A549 (cell line): ENCODE measurements at regions not wholly inside any gene's neighbourhood (a gene's known extent, or its start where the extent isn't known, plus 50 kb on each side); places are given as distances from the start of the nearest gene placed in this dataset.

Experiments used
- ATAC-seq, 2 experiments: fragments of 200-7000 bp in 1 of 2; fragments of >200 bp in 1 of 2; cut with Nextera tagmentation in 1 of 2; cut with Tn5 transposase in 1 of 2; 3 replicates each; pipeline versions ENCODE4 v1.8.0 to v1.9.1; 2018 to 2020; ENCODE audit warnings: mild to moderate bottlenecking in 1 of 2, moderate library complexity in 1 of 2
- CTCF ChIA-PET: fragments of 300-600 bp; sonication (Branson Sonifier 250); formaldehyde crosslinking; extraction: SDS; loops from one replicate; lab custom pipeline; 2021; ENCODE audit warnings: antibody characterized with exemption, inconsistent platforms; lab: Yijun Ruan, JAX
- POLR2A ChIA-PET: fragments of 350-600 bp; formaldehyde crosslinking; extraction: SDS; loops from one replicate; lab custom pipeline; 2021; ENCODE audit warnings: antibody characterized with exemption, inconsistent platforms; lab: Yijun Ruan, JAX
- DNase-seq, 2 experiments: peaks; one replicate each; pipeline versions ENCODE4 v3.0.0 to v3.0.0-alpha.2; 2011 to 2016; ENCODE audit warnings: low read depth in 1 of 2, low spot score in 1 of 2
- FAIRE-seq: peaks from 2 replicates; lab custom pipeline; 2011; peaks lifted over from hg19 to GRCh38; lab: Jason Lieb, UNC
- H3K27ac ChIP-seq, 2 experiments: fragments of >200 bp; sonication (Bioruptor Twin); formaldehyde crosslinking; 3 replicates each; pipeline ENCODE4 v1.5.1; 2016 to 2017
- H3K4me1 ChIP-seq: fragments of >200 bp; sonication (Bioruptor Twin); formaldehyde crosslinking; 3 replicates; pipeline ENCODE4 v1.6.1; 2016
- H3K4me2 ChIP-seq: fragments of >200 bp; sonication (Bioruptor Twin); formaldehyde crosslinking; 3 replicates; pipeline ENCODE4 v1.6.1; 2016
- H3K4me3 ChIP-seq: fragments of >200 bp; sonication (Bioruptor Twin); formaldehyde crosslinking; 3 replicates; pipeline ENCODE4 v1.5.1; 2016
- H3K9me3 ChIP-seq: fragments of >200 bp; sonication (Bioruptor Twin); formaldehyde crosslinking; 3 replicates; pipeline ENCODE4 v1.6.1; 2016
- CBX2 ChIP-seq: fragments of 200-600 bp; sonication (generic); IDR thresholded peaks from 2 replicates; pipeline ENCODE4 v1.6.1; 2016; ENCODE audit warnings: low read depth, mild to moderate bottlenecking, borderline replicate concordance
- CEBPB ChIP-seq, 2 experiments: fragments of >200 bp in 1 of 2; sonication (Bioruptor Twin) in 1 of 2; formaldehyde crosslinking in 1 of 2; IDR thresholded peaks; 2 replicates each; pipeline ENCODE4 v1.6.1; 2012 to 2016
- CHD4 ChIP-seq: fragments of 200-600 bp; sonication (generic); IDR thresholded peaks from 2 replicates; pipeline ENCODE4 v1.6.1; 2016; ENCODE audit warnings: antibody characterized with exemption, mild to moderate bottlenecking, borderline replicate concordance
- EHMT2 ChIP-seq: fragments of 200-600 bp; sonication (generic); IDR thresholded peaks from 2 replicates; pipeline ENCODE4 v1.6.1; 2016; ENCODE audit warnings: antibody characterized with exemption, low read depth, mild to moderate bottlenecking, moderate library complexity
- ELK1 ChIP-seq: fragments of 150-350 bp; IDR thresholded peaks from 2 replicates; pipeline ENCODE4 v1.6.1; 2014; ENCODE audit warnings: low read depth, mild to moderate bottlenecking, low read length
- EP300 ChIP-seq, 2 experiments: fragments of >200 bp; sonication (Bioruptor Twin); formaldehyde crosslinking; IDR thresholded peaks; 2 replicates in 1 of 2; 3 replicates in 1 of 2; pipeline ENCODE4 v1.6.1; 2016 to 2017
- FOXS1 ChIP-seq: fragments of 250-450 bp; sonication (Bioruptor Pico); IDR thresholded peaks from 2 replicates; pipeline ENCODE4 v1.5.0; 2020; ENCODE audit warnings: mild to moderate bottlenecking, moderate library complexity
- GATA3 ChIP-seq: IDR thresholded peaks from 2 replicates; pipeline ENCODE4 v1.6.1; 2012; ENCODE audit warnings: borderline replicate concordance
- MAX ChIP-seq: IDR thresholded peaks from 2 replicates; pipeline ENCODE4 v1.6.1; 2012
- MYC ChIP-seq: IDR thresholded peaks from 2 replicates; pipeline ENCODE4 v1.6.1; 2012; ENCODE audit warnings: mild to moderate bottlenecking, inconsistent platforms, low read length, improper control_type of control experiment, borderline replicate concordance
- NPAS2 ChIP-seq: fragments of 250-450 bp; sonication (Bioruptor Pico); IDR thresholded peaks from 2 replicates; pipeline ENCODE4 v1.8.0; 2022; ENCODE audit warnings: mild to moderate bottlenecking, moderate library complexity, borderline replicate concordance
- PHF8 ChIP-seq: fragments of 200-600 bp; sonication (generic); IDR thresholded peaks from 2 replicates; pipeline ENCODE4 v1.6.1; 2016; ENCODE audit warnings: low read depth, mild to moderate bottlenecking, antibody characterized with exemption, moderate library complexity, borderline replicate concordance
- RAD21 ChIP-seq, 2 experiments: fragments of >200 bp in 1 of 2; sonication (Bioruptor Twin) in 1 of 2; formaldehyde crosslinking in 1 of 2; IDR thresholded peaks in 1 of 2; conservative IDR thresholded peaks in 1 of 2; 2 replicates in 1 of 2; 3 replicates in 1 of 2; pipeline ENCODE4 v1.6.1; 2012 to 2018; ENCODE audit warnings: inconsistent platforms in 1 of 2
- RCOR1 ChIP-seq: fragments of 150-350 bp; IDR thresholded peaks from 2 replicates; pipeline ENCODE4 v1.6.1; 2014; ENCODE audit warnings: antibody characterized with exemption, low read length, low read depth
- SMC3 ChIP-seq: fragments of >200 bp; sonication (Bioruptor Twin); formaldehyde crosslinking; IDR thresholded peaks from 3 replicates; pipeline ENCODE4 v1.6.1; 2018; ENCODE audit warnings: inconsistent platforms
- SREBF2 ChIP-seq: fragments of 450-650 bp; IDR thresholded peaks from 2 replicates; pipeline ENCODE4 v1.6.1; 2014; ENCODE audit warnings: mild to moderate bottlenecking, moderate library complexity
- TP53 ChIP-seq: fragments of 250-450 bp; sonication (Bioruptor Pico); IDR thresholded peaks from 2 replicates; pipeline ENCODE4 v1.5.0; 2021; ENCODE audit warnings: mild to moderate bottlenecking, moderate library complexity
- WGBS: methylation state at CpG from one replicate; pipeline ENCODE4 v1.1.6; 2017; ENCODE audit errors: missing lambda C conversion rate; 5-methylcytosine and 5-hydroxymethylcytosine counted together
- TF ChIP-seq, protein P1 (sequence below): fragments of 250-450 bp; sonication (Bioruptor Pico); IDR thresholded peaks from 2 replicates; pipeline ENCODE4 v1.5.0; 2021; ENCODE audit warnings: mild to moderate bottlenecking, moderate library complexity, borderline replicate concordance
- TF ChIP-seq, protein P2 (sequence below): IDR thresholded peaks from 2 replicates; pipeline ENCODE4 v1.6.1; 2012
- TF ChIP-seq, protein P3 (sequence below): fragments of >200 bp; sonication (Bioruptor Twin); formaldehyde crosslinking; IDR thresholded peaks from 2 replicates; pipeline ENCODE4 v1.6.1; 2016

- Histone ChIP-seq H3K4me1 (no peaks in the 10 kb centered on the region), H3K4me2 (no peak overlapping the region), H3K9me3 (no peaks in the 10 kb centered on the region), H3K27ac (no peak overlapping the region), H3K4me3 (no peak overlapping the region)
- ATAC-seq (no peak), DNase-seq (no peak), FAIRE-seq (no peak)
- POLR2A ChIA-PET = no interaction called here
- WGBS = 13% methylated on average over 3 of the region's 3 CpGs
- CTCF ChIA-PET = no interaction called here
- TF ChIP-seq ELK1 = no peak
- TF ChIP-seq MYC = no peak
- TF ChIP-seq EP300 (IDR thresholded peaks at IDR 0.05) = no peak
- no peak for TF ChIP-seq RCOR1
- no peak for TF ChIP-seq PHF8
- TF ChIP-seq SMC3 = no peak
- no peak for TF ChIP-seq CBX2
- no peak for TF ChIP-seq FOXS1 (CRISPR knock-in tag)
- TF ChIP-seq CEBPB (IDR thresholded peaks at IDR 0.05) = no peak
- TF ChIP-seq RAD21 (conservative IDR thresholded peaks at IDR 0.05 in 1 of 2, IDR thresholded peaks at IDR 0.05 in 1 of 2) = no peak
- no peak for TF ChIP-seq SREBF2
- TF ChIP-seq, protein P1, sequence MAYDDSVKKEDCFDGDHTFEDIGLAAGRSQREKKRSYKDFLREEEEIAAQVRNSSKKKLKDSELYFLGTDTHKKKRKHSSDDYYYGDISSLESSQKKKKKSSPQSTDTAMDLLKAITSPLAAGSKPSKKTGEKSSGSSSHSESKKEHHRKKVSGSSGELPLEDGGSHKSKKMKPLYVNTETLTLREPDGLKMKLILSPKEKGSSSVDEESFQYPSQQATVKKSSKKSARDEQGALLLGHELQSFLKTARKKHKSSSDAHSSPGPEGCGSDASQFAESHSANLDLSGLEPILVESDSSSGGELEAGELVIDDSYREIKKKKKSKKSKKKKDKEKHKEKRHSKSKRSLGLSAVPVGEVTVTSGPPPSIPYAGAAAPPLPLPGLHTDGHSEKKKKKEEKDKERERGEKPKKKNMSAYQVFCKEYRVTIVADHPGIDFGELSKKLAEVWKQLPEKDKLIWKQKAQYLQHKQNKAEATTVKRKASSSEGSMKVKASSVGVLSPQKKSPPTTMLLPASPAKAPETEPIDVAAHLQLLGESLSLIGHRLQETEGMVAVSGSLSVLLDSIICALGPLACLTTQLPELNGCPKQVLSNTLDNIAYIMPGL (CRISPR knock-in tag) = no peak
- no peak for TF ChIP-seq NPAS2 (CRISPR knock-in tag)
- TF ChIP-seq, protein P2, sequence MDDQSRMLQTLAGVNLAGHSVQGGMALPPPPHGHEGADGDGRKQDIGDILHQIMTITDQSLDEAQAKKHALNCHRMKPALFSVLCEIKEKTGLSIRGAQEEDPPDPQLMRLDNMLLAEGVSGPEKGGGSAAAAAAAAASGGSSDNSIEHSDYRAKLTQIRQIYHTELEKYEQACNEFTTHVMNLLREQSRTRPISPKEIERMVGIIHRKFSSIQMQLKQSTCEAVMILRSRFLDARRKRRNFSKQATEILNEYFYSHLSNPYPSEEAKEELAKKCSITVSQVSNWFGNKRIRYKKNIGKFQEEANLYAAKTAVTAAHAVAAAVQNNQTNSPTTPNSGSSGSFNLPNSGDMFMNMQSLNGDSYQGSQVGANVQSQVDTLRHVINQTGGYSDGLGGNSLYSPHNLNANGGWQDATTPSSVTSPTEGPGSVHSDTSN = no peak
Observed at GRCh38 chr12:125776212-125776611, 711.0 kb downstream of the AACS start.

DNA sequence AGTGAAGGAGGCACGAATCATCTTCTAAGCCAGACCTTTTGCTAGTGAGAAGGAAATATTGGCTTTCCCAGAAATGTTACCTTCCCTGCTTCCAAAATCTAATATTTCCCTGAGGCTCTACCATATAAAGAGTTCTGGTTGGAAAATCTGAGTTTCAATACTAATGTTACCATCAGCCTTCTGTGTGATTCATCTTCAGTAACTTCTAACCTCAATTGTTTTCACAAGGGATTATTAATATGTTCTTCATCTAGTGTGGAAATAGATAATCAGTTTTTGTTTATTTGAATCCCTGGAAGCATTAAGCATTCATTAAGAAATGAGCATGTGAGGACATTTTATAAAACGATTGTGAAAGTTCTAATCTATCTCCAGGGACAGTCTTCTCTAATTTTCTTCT is 720.9 kb downstream of the AACS start:
- ATAC-seq (no peak), FAIRE-seq (no peak), DNase-seq (no peak)
- ChIA-PET POLR2A (no interaction called here), CTCF (no interaction called here)
- H3K9me3 ChIP-seq = no peaks in the 10 kb centered on the region
- TF ChIP-seq MYC = no peak
- no peak for TF ChIP-seq SREBF2
- TF ChIP-seq EHMT2 = no peak
- TF ChIP-seq CHD4 = no peak
- no peak for TF ChIP-seq TP53 (CRISPR knock-in tag)
- TF ChIP-seq GATA3 = no peak
- TF ChIP-seq EP300 (IDR thresholded peaks at IDR 0.05) = no peak
- TF ChIP-seq, protein P3, sequence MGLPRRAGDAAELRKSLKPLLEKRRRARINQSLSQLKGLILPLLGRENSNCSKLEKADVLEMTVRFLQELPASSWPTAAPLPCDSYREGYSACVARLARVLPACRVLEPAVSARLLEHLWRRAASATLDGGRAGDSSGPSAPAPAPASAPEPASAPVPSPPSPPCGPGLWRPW = no peak
- TF ChIP-seq MAX = no peak
- H3K27ac ChIP-seq = no peak overlapping the region
- H3K4me3 ChIP-seq = no peak overlapping the region
- WGBS = 1% methylated on average over 2 of the region's 2 CpGs
- no peak overlapping the region for H3K4me2 ChIP-seq
- no peaks in the 10 kb centered on the region for H3K4me1 ChIP-seq

GRCh38 chr12:125794401-125794800 is 729.2 kb downstream of the AACS start:
- no peak for ATAC-seq
- 2% methylated on average over 3 of the region's 3 CpGs for WGBS
- Histone ChIP-seq H3K4me1 (no peaks in the 10 kb centered on the region), H3K9me3 (no peaks in the 10 kb centered on the region), H3K27ac (no peak overlapping the region), H3K4me2 (no peak overlapping the region), H3K4me3 (no peak overlapping the region)
- CTCF ChIA-PET = no interaction called here
- no peak for DNase-seq
- FAIRE-seq = no peak
- no peak for TF ChIP-seq RCOR1
- TF ChIP-seq, protein P3 = no peak
- POLR2A ChIA-PET = no interaction called here
